Transverse colon (tissue), 4 donors: ENCODE measurements at regions not wholly inside any gene's neighbourhood (a gene's known extent, or its start where the extent isn't known, plus 50 kb on each side); places are given as distances from the start of the nearest gene placed in this dataset.

ENCODE experiments used
- CTCF ChIP-seq, 5 experiments: fragments of 200-600 bp in 3 of 5; fragments of 450-650 bp in 2 of 5; sonication (generic) in 3 of 5; IDR thresholded peaks; 1 replicate in 2 of 5; 2 replicates in 3 of 5; pipeline ENCODE4 v1.5.1; 2016 to 2017; ENCODE audit warnings: antibody characterized with exemption in 5 of 5, inconsistent platforms in 3 of 5, mild to moderate bottlenecking in 2 of 5, moderate library complexity in 1 of 5
- EP300 ChIP-seq: sonication (generic); formaldehyde crosslinking; IDR thresholded peaks from one replicate; pipeline ENCODE4 v1.6.1; 2017; ENCODE audit warnings: antibody characterized with exemption, low read depth
- POLR2A ChIP-seq: fragments of 450-650 bp; IDR thresholded peaks from one replicate; pipeline ENCODE4 v1.6.1; 2016; ENCODE audit warnings: antibody characterized with exemption, mild to moderate bottlenecking, moderate library complexity
- POLR2AphosphoS5 ChIP-seq, 3 donors: sonication (generic); formaldehyde crosslinking; IDR thresholded peaks; one replicate each; pipeline ENCODE4 v1.6.1; 2016; ENCODE audit warnings: antibody characterized with exemption in 3 of 3

GRCh38 chr2:188788621-188789020 lies 185.6 kb upstream of the COL3A1 start:
- TF ChIP-seq CTCF (IDR thresholded peaks at IDR 0.05) (no peak), POLR2A (no peak), POLR2AphosphoS5 (IDR thresholded peaks at IDR 0.05) (peak in 2 of 3 donors; percentile 53 to 65), EP300 (no peak)
